Endodermal cell (in vitro differentiated cells): ENCODE measurements at regions not wholly inside any gene's neighbourhood (a gene's known extent, or its start where the extent isn't known, plus 50 kb on each side); places are given as distances from the start of the nearest gene placed in this dataset.

Source experiments
- DNase-seq: peaks from one replicate; pipeline ENCODE4 v3.0.0-alpha.2; 2017
- H3K27ac ChIP-seq: 2 replicates; pipeline ENCODE4 v1.5.1; 2013; ENCODE audit warnings: mild to moderate bottlenecking, low read depth, low read length, moderate library complexity
- H3K27me3 ChIP-seq: 2 replicates; pipeline ENCODE4 v1.6.1; 2013; ENCODE audit warnings: mild to moderate bottlenecking, low read length, moderate library complexity; ENCODE audit not compliant: insufficient read depth, control insufficient read depth, poor library complexity, severe bottlenecking
- H3K36me3 ChIP-seq: 2 replicates; pipeline ENCODE4 v1.7.0; 2013; ENCODE audit warnings: mild to moderate bottlenecking, low read length, moderate library complexity; ENCODE audit not compliant: control insufficient read depth, insufficient read depth
- H3K4me1 ChIP-seq: one replicate; pipeline ENCODE4 v1.7.0; 2013; ENCODE audit warnings: low read length; ENCODE audit not compliant: control insufficient read depth, insufficient read depth
- H3K4me3 ChIP-seq: 2 replicates; pipeline ENCODE4 v1.5.1; 2013; ENCODE audit warnings: mild to moderate bottlenecking, low read length, moderate library complexity
- H3K9ac ChIP-seq: 2 replicates; pipeline ENCODE4 v1.6.1; 2013; ENCODE audit warnings: mild to moderate bottlenecking, low read length, moderate library complexity; ENCODE audit not compliant: poor library complexity, severe bottlenecking; ENCODE audit errors: extremely low read depth
- H3K9me3 ChIP-seq: 2 replicates; pipeline ENCODE4 v1.6.1; 2013; ENCODE audit warnings: mild to moderate bottlenecking, low read length, moderate library complexity; ENCODE audit not compliant: control insufficient read depth
- H3K27ac Mint-ChIP-seq: 2 replicates; pipeline ENCODE4 v1.8.0; 2020; ENCODE audit warnings: mixed read lengths
- H3K27me3 Mint-ChIP-seq: 2 replicates; pipeline ENCODE4 v1.8.0; 2021; ENCODE audit warnings: mild to moderate bottlenecking, mixed read lengths; ENCODE audit not compliant: insufficient read depth
- H3K36me3 Mint-ChIP-seq: 2 replicates; pipeline ENCODE4 v1.8.0; 2020; ENCODE audit warnings: low read depth, mixed read lengths
- H3K4me1 Mint-ChIP-seq: 2 replicates; pipeline ENCODE4 v1.8.0; 2020; ENCODE audit warnings: mixed read lengths
- H3K4me3 Mint-ChIP-seq: 2 replicates; pipeline ENCODE4 v1.8.0; 2020; ENCODE audit warnings: mild to moderate bottlenecking, moderate library complexity, mixed read lengths
- H3K9me3 Mint-ChIP-seq: 2 replicates; pipeline ENCODE4 v1.8.0; 2020; ENCODE audit warnings: mild to moderate bottlenecking, mixed read lengths
- WGBS, 2 experiments: methylation state at CpG; one replicate each; pipeline versions ENCODE4 v1.1.5 to v1.1.7; 2013; ENCODE audit warnings: missing lambda C conversion rate in 2 of 2, mixed read lengths in 1 of 2; ENCODE audit not compliant: insufficient coverage in 1 of 2, insufficient read length in 1 of 2; 5-methylcytosine and 5-hydroxymethylcytosine counted together
- TF ChIP-seq, protein P1 (sequence below): fragments of 200-600 bp; sonication (generic); conservative IDR thresholded peaks from 2 replicates; pipeline ENCODE4 v1.5.0; 2021; ENCODE audit warnings: antibody characterized with exemption, mild to moderate bottlenecking

DNA sequence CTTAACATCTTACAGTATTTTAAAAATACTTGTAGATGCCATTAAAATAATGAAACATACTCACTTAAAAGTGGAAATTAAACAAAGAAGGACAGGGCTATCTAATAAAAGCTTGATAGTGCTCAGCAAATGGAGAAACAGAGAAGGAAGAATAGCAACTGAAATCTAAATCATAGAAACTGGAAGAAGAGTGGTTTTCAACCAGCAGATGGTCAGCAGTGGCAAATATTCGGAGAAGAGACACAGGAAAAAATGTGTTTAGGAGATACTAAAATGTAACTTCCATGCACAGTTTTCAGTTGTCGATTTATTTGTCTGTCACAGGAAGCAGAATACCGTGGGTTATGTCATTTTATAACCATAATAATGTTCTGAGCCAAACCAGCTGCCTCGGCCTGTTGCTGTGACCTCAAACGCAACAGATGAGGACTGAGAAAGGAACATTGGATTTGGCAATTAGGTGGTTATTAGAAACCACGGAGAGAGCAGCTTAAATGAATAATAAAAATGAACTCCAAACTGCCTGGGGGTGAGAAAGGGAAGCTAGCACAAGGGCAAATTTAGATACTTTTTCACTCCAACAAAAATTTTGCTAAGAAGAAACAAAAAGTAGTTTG, 246.6 kb upstream of the KCNMB2 start:
- Mint-ChIP-seq H3K27ac (no peak overlapping the region), H3K4me3 (no peak overlapping the region), H3K4me1 (no peaks in the 10 kb centered on the region), H3K36me3 (no peaks in the 10 kb centered on the region), H3K27me3 (no peaks in the 10 kb centered on the region), H3K9me3 (peaks cover 17% of the 10 kb centered on the region)
- H3K9ac ChIP-seq, result no peak overlapping the region
- H3K4me1 ChIP-seq, result no peaks in the 10 kb centered on the region
- no peak overlapping the region for H3K27ac ChIP-seq
- DNase-seq, result no peak
- H3K9me3 ChIP-seq, result no peaks in the 10 kb centered on the region
- H3K36me3 ChIP-seq, result no peaks in the 10 kb centered on the region
- 92 to 95% methylated on average over 4 to 6 of the region's 6 CpGs for WGBS, 2 experiments
- TF ChIP-seq, protein P1, sequence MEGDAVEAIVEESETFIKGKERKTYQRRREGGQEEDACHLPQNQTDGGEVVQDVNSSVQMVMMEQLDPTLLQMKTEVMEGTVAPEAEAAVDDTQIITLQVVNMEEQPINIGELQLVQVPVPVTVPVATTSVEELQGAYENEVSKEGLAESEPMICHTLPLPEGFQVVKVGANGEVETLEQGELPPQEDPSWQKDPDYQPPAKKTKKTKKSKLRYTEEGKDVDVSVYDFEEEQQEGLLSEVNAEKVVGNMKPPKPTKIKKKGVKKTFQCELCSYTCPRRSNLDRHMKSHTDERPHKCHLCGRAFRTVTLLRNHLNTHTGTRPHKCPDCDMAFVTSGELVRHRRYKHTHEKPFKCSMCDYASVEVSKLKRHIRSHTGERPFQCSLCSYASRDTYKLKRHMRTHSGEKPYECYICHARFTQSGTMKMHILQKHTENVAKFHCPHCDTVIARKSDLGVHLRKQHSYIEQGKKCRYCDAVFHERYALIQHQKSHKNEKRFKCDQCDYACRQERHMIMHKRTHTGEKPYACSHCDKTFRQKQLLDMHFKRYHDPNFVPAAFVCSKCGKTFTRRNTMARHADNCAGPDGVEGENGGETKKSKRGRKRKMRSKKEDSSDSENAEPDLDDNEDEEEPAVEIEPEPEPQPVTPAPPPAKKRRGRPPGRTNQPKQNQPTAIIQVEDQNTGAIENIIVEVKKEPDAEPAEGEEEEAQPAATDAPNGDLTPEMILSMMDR, result no peak
- no peaks in the 10 kb centered on the region for H3K27me3 ChIP-seq
- H3K4me3 ChIP-seq, result no peak overlapping the region

DNA sequence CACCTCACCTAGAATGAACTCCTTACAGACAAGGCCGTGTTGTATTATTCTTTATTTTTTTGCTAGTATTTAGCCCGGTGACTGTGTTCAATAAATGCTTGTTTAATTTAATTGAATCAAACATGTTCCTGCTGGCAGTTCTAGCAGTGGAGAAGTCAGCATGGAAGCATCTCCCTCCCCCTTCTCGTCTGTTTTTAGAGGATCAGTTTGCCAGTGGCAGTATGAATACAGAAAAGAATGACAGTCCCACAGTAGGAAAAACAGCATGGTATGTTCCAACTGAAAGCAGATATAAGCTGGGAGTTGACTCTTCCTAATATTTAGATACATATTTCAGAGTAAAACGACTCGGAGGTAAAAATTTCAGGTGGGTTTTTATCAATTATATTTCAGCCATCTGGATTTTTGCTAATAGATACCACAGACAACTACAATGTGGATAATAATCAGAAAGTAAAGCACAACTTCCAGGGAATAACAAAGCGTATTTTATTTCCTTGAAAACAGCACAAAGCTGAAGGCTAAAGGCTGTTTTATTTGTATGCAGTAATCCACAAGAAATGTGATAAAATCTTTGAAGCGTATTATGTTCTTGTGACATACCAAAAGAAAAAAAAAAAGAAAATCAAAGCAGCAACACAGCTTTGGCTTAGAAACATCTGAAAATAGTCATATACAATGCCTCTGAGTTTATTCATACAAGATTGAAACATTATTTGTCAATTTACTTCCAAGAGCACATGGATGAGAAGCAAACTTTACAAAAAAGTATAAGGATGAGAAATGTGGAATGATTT, 244.5 kb upstream of the KCNMB2 start:
- no peak overlapping the region for H3K27ac Mint-ChIP-seq
- TF ChIP-seq, protein P1, result no peak
- 83 to 94% methylated on average over 3 to 6 of the region's 7 CpGs for WGBS, 2 experiments

DNA sequence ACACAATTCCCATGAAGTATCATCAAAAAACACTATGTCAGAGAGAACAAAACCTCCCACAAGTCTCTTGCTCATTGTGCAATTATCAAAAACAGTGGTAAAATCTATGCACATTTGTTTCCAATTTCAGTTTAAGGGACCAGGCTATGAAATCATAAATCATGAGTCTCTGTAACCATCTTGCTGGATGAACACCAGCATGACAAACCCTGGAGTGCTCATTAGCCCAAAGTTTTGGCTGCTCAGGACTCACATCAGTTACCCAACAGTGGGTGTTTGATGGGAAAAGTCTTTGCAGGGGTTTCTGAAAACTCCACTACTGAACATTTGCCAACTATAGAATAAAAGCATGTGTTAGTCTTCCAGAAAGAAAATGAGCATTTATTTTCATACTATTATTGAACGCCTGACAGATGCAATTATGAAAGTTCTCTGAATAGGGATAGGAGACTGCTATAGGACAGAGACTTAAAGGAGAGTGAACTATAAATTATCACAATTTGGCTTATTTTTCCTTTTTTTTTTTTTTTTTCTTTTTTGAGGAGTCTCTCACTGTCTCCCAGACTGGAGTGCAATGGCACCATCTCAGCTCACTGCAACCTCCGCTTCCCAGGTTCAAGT, 240.8 kb upstream of the KCNMB2 start:
- Histone ChIP-seq H3K27ac (no peak overlapping the region), H3K4me1 (no peaks in the 10 kb centered on the region), H3K9ac (no peak overlapping the region), H3K36me3 (no peaks in the 10 kb centered on the region), H3K27me3 (no peaks in the 10 kb centered on the region), H3K4me3 (no peak overlapping the region), H3K9me3 (no peaks in the 10 kb centered on the region)
- Mint-ChIP-seq H3K9me3 (no peaks in the 10 kb centered on the region), H3K4me1 (no peaks in the 10 kb centered on the region), H3K27me3 (no peaks in the 10 kb centered on the region), H3K36me3 (no peaks in the 10 kb centered on the region), H3K27ac (no peak overlapping the region), H3K4me3 (no peak overlapping the region)
- TF ChIP-seq, protein P1, result no peak
- WGBS, 2 experiments, result 97% methylated on average over 2 of the region's 2 CpGs; no CpG with 5 or more reads in 1 of the 2 experiments
- DNase-seq, result no peak

More for the DNA sequence above, 244.5 kb upstream of the KCNMB2 start:
- H3K9me3 ChIP-seq, result no peaks in the 10 kb centered on the region
- H3K27ac ChIP-seq, result no peak overlapping the region
- H3K36me3 Mint-ChIP-seq, result no peaks in the 10 kb centered on the region
- no peak overlapping the region for H3K4me3 Mint-ChIP-seq
- H3K27me3 ChIP-seq, result no peaks in the 10 kb centered on the region
- H3K27me3 Mint-ChIP-seq, result no peaks in the 10 kb centered on the region
- H3K4me3 ChIP-seq, result no peak overlapping the region
- H3K9me3 Mint-ChIP-seq, result peaks cover 17% of the 10 kb centered on the region
- H3K36me3 ChIP-seq, result no peaks in the 10 kb centered on the region
- H3K4me1 ChIP-seq, result no peaks in the 10 kb centered on the region
- no peak for DNase-seq
- H3K9ac ChIP-seq, result no peak overlapping the region
- no peaks in the 10 kb centered on the region for H3K4me1 Mint-ChIP-seq
